ENCODE measurements at regions not wholly inside any gene's neighbourhood (a gene's known extent, or its start where the extent isn't known, plus 50 kb on each side); places are given as distances from the start of the nearest gene placed in this dataset.

DNA sequence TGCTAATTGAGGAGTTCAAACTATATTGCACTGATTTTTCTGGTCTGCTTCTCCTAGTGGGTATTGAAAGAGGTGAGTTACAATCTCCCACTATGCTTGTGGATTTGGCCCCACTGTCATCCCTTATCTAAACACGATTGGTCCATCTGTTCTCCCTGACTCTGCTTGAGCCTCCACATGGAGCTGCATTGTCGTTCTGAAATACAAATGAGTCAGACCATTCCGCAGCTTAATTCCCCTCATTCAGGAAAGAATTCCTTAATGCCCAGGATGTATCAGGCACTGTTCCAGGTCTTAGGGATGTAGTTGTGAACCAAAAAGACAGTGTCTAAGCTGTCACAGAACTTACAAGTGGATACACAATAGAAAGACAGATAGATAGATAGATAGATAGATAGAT, 461.9 kb downstream of the QKI start:
- Histone ChIP-seq H3K27ac (no peak overlapping the region), H3K9me3 (ENCODE audit: low read depth) (no peaks in the 10 kb centered on the region), H3K27me3 (no peaks in the 10 kb centered on the region), H3K4me3 (no peak overlapping the region), H3K36me3 (replicated peaks; ENCODE audit: insufficient read depth, low read depth) (no peaks in the 10 kb centered on the region), H3K9me2 (replicated peaks; ENCODE audit: insufficient read depth) (no peaks in the 10 kb centered on the region), H2AFZ (no peak overlapping the region), H3K4me2 (no peak overlapping the region), H3K4me1 (ENCODE audit: insufficient read depth) (no peaks in the 10 kb centered on the region), H4K20me1 (ENCODE audit: insufficient read depth, poor library complexity, severe bottlenecking) (no peaks in the 10 kb centered on the region), H3K79me2 (no peaks in the 10 kb centered on the region)
- WGBS (ENCODE audit: low lambda C conversion rate, missing lambda C conversion rate): 58% methylated on average over 3 of the region's 3 CpGs
- TF ChIP-seq EZH2 (IDR thresholded peaks at IDR 0.05; ENCODE audit: borderline replicate concordance) (no peak), EZH2phosphoT487 (IDR thresholded peaks at IDR 0.05; ENCODE audit: low read depth, severe bottlenecking, unreplicated experiment) (no peak)
- TF ChIP-seq, protein P1, sequence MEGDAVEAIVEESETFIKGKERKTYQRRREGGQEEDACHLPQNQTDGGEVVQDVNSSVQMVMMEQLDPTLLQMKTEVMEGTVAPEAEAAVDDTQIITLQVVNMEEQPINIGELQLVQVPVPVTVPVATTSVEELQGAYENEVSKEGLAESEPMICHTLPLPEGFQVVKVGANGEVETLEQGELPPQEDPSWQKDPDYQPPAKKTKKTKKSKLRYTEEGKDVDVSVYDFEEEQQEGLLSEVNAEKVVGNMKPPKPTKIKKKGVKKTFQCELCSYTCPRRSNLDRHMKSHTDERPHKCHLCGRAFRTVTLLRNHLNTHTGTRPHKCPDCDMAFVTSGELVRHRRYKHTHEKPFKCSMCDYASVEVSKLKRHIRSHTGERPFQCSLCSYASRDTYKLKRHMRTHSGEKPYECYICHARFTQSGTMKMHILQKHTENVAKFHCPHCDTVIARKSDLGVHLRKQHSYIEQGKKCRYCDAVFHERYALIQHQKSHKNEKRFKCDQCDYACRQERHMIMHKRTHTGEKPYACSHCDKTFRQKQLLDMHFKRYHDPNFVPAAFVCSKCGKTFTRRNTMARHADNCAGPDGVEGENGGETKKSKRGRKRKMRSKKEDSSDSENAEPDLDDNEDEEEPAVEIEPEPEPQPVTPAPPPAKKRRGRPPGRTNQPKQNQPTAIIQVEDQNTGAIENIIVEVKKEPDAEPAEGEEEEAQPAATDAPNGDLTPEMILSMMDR (IDR thresholded peaks at IDR 0.05; ENCODE audit: poor library complexity): no peak
- no peak for DNase-seq (ENCODE audit: low spot score)

DNA sequence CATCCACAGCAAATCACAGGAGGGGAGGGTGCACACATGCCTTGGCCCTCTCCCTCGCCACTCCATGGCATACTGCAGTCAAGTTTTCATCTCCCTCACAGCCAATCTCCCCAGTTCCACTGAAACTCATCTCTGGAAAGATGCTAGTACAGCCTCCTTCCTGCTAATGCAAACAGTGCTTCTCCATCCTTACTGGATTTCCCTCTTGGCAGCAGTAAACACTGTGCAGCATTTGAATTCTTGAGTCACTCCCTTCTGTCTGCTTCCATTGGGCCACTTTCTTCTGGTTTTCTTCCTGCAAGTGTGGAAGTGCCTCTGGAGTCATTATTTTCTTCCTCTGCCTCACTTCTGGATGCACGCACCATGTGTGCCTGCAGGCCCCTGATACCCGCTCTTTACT, 460.3 kb downstream of the QKI start:
- H3K9me2 ChIP-seq (replicated peaks; ENCODE audit: insufficient read depth): no peaks in the 10 kb centered on the region
- no peaks in the 10 kb centered on the region for H3K4me1 ChIP-seq (ENCODE audit: insufficient read depth)
- H3K27ac ChIP-seq: no peak overlapping the region
- no peaks in the 10 kb centered on the region for H3K79me2 ChIP-seq
- H3K4me3 ChIP-seq: no peak overlapping the region
- H3K36me3 ChIP-seq (replicated peaks; ENCODE audit: insufficient read depth, low read depth): no peaks in the 10 kb centered on the region
- 95% methylated on average over 3 of the region's 3 CpGs for WGBS (ENCODE audit: low lambda C conversion rate, missing lambda C conversion rate)
- H3K9me3 ChIP-seq (ENCODE audit: low read depth): no peaks in the 10 kb centered on the region
- no peaks in the 10 kb centered on the region for H3K27me3 ChIP-seq
- no peaks in the 10 kb centered on the region for H4K20me1 ChIP-seq (ENCODE audit: insufficient read depth, poor library complexity, severe bottlenecking)
- H3K4me2 ChIP-seq: no peak overlapping the region
- DNase-seq (ENCODE audit: low spot score): no peak
- H2AFZ ChIP-seq: no peak overlapping the region
- TF ChIP-seq EZH2phosphoT487 (IDR thresholded peaks at IDR 0.05; ENCODE audit: low read depth, severe bottlenecking, unreplicated experiment) (no peak), EZH2 (IDR thresholded peaks at IDR 0.05; ENCODE audit: borderline replicate concordance) (no peak)
- TF ChIP-seq, protein P1 (IDR thresholded peaks at IDR 0.05; ENCODE audit: poor library complexity): no peak

DNA sequence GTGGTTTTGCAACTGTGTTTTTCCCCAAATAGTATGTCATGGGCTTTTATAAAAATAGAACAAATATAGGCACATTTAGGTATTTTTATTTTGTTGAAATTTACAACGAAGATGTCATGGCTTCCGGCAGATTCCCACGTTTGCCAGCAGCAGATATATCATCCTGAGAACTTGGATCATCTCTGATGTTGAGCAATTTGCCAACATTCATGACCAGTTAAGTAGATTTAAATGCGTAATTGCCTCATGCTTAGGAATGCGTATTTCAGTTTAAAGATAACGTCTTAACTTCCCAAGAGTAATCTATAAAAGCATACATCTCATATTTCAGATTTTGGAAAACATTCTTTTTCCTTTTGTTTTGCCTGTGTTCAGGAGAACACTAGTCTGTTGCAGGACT, 457.8 kb downstream of the QKI start:
- DNase-seq (ENCODE audit: low spot score): no peak
- H3K79me2 ChIP-seq: no peaks in the 10 kb centered on the region
- H2AFZ ChIP-seq: no peak overlapping the region
- no peaks in the 10 kb centered on the region for H3K4me1 ChIP-seq (ENCODE audit: insufficient read depth)
- H3K9me2 ChIP-seq (replicated peaks; ENCODE audit: insufficient read depth): no peaks in the 10 kb centered on the region
- H3K4me2 ChIP-seq: peak overlapping the region; percentile 7
- H3K36me3 ChIP-seq (replicated peaks; ENCODE audit: insufficient read depth, low read depth): no peaks in the 10 kb centered on the region
- no peaks in the 10 kb centered on the region for H3K27me3 ChIP-seq
- H4K20me1 ChIP-seq (ENCODE audit: insufficient read depth, poor library complexity, severe bottlenecking): no peaks in the 10 kb centered on the region
- no peak overlapping the region for H3K27ac ChIP-seq
- no peak overlapping the region for H3K4me3 ChIP-seq
- TF ChIP-seq EZH2 (IDR thresholded peaks at IDR 0.05; ENCODE audit: borderline replicate concordance): no peak
- TF ChIP-seq EZH2phosphoT487 (IDR thresholded peaks at IDR 0.05; ENCODE audit: low read depth, severe bottlenecking, unreplicated experiment): no peak
- TF ChIP-seq, protein P1 (IDR thresholded peaks at IDR 0.05; ENCODE audit: poor library complexity): no peak
- WGBS (ENCODE audit: low lambda C conversion rate, missing lambda C conversion rate): 56% methylated on average over 6 of the region's 6 CpGs
- H3K9me3 ChIP-seq (ENCODE audit: low read depth): no peaks in the 10 kb centered on the region

DNA sequence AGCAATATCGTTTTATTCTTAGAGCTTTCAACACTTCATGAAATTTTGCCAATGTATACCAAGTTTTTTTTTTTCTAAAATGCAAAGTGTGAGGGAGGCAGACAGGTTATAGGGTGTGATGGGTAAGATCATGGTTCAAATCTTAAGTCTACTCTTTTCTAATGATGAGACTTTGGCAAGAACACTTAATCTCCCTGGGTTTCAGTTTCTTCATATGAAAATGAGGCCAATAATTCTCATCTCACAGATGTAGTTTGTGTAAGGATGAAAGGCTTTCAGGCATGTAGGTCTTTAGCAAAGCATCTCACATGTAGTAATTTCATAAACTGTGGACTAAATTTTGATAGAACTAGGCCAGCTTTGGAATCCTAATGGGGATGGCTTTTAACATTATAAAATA, 457.1 kb downstream of the QKI start:
- H3K36me3 ChIP-seq (replicated peaks; ENCODE audit: insufficient read depth, low read depth): no peaks in the 10 kb centered on the region
- 84% methylated on average over 1 of the region's 1 CpG for WGBS (ENCODE audit: low lambda C conversion rate, missing lambda C conversion rate)

More for the DNA sequence above, 457.1 kb downstream of the QKI start:
- no peak for DNase-seq (ENCODE audit: low spot score)
- H3K4me3 ChIP-seq: no peak overlapping the region
- H3K4me2 ChIP-seq: no peak overlapping the region
- H3K27me3 ChIP-seq: no peaks in the 10 kb centered on the region
- no peaks in the 10 kb centered on the region for H3K4me1 ChIP-seq (ENCODE audit: insufficient read depth)
- no peaks in the 10 kb centered on the region for H3K79me2 ChIP-seq
- TF ChIP-seq EZH2phosphoT487 (IDR thresholded peaks at IDR 0.05; ENCODE audit: low read depth, severe bottlenecking, unreplicated experiment) (no peak), EZH2 (IDR thresholded peaks at IDR 0.05; ENCODE audit: borderline replicate concordance) (no peak)
- TF ChIP-seq, protein P1 (IDR thresholded peaks at IDR 0.05; ENCODE audit: poor library complexity): no peak
- H3K27ac ChIP-seq: no peak overlapping the region
- no peaks in the 10 kb centered on the region for H4K20me1 ChIP-seq (ENCODE audit: insufficient read depth, poor library complexity, severe bottlenecking)
- no peak overlapping the region for H2AFZ ChIP-seq
- no peaks in the 10 kb centered on the region for H3K9me3 ChIP-seq (ENCODE audit: low read depth)
- no peaks in the 10 kb centered on the region for H3K9me2 ChIP-seq (replicated peaks; ENCODE audit: insufficient read depth)
